ENCODE measurements at regions not wholly inside any gene's neighbourhood (a gene's known extent, or its start where the extent isn't known, plus 50 kb on each side); places are given as distances from the start of the nearest gene placed in this dataset.

DNA sequence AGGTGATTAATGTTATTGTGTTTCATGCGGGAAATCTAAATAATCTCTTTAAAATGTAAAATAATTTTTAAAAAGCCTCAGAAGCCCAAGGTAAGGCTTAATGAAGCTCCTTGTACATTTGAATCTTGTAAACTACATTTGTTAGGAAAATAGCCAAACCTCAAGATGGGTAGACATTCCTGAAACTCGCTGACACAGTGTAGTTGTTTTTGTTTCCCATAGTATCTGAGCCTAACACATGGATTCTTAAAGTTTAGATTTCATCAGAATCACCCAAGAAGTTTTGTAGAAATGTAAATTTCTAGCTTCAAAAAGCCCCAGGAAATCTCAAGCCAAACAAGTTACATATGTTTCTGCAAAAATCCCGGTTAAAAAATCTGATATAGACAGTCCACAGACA lies 1221.1 kb upstream of the ACVR2A start:
- TF ChIP-seq, protein P1, sequence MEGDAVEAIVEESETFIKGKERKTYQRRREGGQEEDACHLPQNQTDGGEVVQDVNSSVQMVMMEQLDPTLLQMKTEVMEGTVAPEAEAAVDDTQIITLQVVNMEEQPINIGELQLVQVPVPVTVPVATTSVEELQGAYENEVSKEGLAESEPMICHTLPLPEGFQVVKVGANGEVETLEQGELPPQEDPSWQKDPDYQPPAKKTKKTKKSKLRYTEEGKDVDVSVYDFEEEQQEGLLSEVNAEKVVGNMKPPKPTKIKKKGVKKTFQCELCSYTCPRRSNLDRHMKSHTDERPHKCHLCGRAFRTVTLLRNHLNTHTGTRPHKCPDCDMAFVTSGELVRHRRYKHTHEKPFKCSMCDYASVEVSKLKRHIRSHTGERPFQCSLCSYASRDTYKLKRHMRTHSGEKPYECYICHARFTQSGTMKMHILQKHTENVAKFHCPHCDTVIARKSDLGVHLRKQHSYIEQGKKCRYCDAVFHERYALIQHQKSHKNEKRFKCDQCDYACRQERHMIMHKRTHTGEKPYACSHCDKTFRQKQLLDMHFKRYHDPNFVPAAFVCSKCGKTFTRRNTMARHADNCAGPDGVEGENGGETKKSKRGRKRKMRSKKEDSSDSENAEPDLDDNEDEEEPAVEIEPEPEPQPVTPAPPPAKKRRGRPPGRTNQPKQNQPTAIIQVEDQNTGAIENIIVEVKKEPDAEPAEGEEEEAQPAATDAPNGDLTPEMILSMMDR (IDR thresholded peaks at IDR 0.05; ENCODE audit: control insufficient read depth, extremely low read depth, insufficient read depth): no peak
- H3K4me3 ChIP-seq (ENCODE audit: low read depth, low read length): no peak overlapping the region
- no peak for DNase-seq (ENCODE audit: low read depth)

DNA sequence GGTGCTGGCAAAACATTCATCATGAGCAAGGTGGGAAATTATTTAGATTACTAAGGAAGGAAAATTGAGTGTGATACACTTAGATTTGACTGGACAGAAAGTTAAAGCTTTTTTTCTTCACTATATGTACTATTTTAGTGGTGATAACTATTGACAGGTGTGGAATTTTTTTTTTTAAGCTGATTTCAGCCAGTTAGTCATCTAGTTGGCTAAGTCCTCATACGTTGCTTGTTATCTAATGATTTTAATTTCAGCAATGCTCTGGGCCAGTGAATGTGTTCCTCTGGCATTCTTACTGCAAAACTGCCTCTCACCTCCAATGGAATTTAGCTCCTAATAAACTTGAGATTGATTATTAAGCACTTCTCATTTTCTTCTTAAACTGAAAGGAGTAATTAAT lies 1223.2 kb upstream of the ACVR2A start:
- H3K4me3 ChIP-seq (ENCODE audit: low read depth, low read length): no peak overlapping the region
- DNase-seq (ENCODE audit: low read depth): no peak
- TF ChIP-seq, protein P1 (IDR thresholded peaks at IDR 0.05; ENCODE audit: control insufficient read depth, extremely low read depth, insufficient read depth): no peak

DNA sequence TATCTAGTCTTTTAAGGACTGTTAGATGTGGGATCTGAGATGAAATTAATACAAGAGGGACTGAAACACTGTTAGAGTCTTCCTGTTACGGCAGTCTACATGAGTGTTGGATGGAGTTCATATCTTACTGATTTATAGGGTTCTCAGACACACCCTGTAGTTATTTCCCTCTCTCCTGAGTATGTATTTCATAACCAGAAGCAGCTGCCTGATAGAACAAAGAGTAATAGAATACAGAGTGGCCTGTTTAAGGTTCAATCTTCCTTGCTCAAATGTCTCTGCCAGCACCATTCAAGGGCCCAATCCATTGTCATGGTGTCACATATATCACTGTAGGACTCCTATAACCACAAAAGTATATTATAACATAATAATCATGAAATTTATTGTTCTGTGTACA lies 1229.1 kb upstream of the ACVR2A start:
- DNase-seq (ENCODE audit: low read depth): no peak
- TF ChIP-seq, protein P1 (IDR thresholded peaks at IDR 0.05; ENCODE audit: control insufficient read depth, extremely low read depth, insufficient read depth): no peak
- no peak overlapping the region for H3K4me3 ChIP-seq (ENCODE audit: low read depth, low read length)

DNA sequence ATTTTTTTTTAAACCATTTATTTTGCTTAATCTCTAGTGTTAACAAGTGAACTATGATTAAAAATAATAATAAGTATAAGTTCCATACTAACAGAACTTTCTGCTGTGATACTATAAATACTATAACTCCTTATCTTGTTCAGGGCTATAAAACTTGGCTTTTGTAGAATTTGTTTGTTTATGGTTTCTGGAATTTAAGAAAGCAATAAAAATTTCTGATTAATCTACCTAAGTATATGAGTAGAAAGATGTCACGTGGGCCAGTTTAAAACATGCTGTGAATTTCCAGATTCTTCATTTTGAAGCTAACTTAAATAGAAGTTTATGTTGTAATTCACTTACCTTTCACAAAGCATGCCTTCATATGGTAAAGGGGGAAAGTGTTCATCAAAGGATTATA lies 1236.3 kb upstream of the ACVR2A start:
- DNase-seq (ENCODE audit: low read depth): no peak
- TF ChIP-seq, protein P1 (IDR thresholded peaks at IDR 0.05; ENCODE audit: control insufficient read depth, extremely low read depth, insufficient read depth): no peak
- no peak overlapping the region for H3K4me3 ChIP-seq (ENCODE audit: low read depth, low read length)

DNA sequence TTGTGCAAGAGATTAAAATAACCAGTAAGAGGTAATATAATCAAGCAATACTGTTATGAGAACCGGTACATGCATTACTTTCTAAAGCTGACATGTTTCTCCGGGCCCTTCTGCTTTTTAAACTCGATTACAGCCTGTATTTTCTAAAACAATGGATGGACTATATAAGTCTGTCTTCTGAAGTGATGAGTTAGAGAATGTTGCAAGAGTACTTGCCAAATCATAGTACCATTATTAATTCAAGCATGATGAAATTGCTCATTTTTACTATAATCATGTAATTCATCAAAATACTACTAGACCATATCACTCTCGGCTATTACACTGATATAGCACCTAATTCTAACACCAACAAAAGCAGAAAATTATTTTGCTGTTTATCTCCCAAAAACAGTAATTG lies 1240.3 kb upstream of the ACVR2A start:
- TF ChIP-seq, protein P1 (IDR thresholded peaks at IDR 0.05; ENCODE audit: control insufficient read depth, extremely low read depth, insufficient read depth): no peak

DNA sequence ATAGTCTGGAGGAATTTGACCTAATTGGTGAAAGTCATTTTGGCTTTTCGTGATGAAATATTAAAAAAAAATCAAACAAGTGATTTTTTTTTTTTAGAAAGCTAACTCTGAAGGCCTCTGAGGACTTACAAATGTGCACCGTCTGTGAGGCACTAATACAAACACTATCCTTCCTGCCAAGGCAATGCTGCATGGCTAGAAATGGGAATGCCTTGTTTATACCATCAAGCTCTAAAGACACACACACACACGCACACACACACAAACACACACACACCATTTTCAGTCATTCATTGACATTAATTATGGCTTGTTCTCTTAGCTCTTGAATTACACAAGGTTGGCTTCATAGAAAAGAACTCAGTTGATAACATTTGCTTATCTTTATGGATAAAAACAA lies 1242.0 kb upstream of the ACVR2A start:
- DNase-seq (ENCODE audit: low read depth): no peak
- no peak overlapping the region for H3K4me3 ChIP-seq (ENCODE audit: low read depth, low read length)
- TF ChIP-seq, protein P1 (IDR thresholded peaks at IDR 0.05; ENCODE audit: control insufficient read depth, extremely low read depth, insufficient read depth): no peak

More for the DNA sequence above, 1240.3 kb upstream of the ACVR2A start:
- H3K4me3 ChIP-seq (ENCODE audit: low read depth, low read length): no peak overlapping the region
- no peak for DNase-seq (ENCODE audit: low read depth)

DNA sequence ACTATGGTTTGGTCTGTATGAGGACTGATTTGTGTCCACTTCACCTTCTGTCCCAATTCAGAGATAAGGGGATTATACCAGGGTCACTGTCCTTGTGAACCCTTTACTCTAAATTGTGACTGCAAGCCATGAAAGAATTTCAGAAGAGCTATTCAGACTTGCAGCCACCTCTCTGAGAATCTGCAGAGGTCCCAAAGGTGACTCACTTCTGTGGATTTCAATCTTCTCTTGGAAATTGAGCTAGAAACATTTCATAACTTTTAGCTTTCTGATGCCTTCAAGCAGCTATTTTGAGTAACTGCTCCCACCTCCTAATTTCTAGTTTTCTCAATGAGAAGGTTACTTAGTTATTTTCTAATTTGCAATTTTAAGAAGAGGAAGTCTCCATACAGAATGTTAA lies 1242.4 kb upstream of the ACVR2A start:
- H3K4me3 ChIP-seq (ENCODE audit: low read depth, low read length): no peak overlapping the region
- no peak for DNase-seq (ENCODE audit: low read depth)
- TF ChIP-seq, protein P1 (IDR thresholded peaks at IDR 0.05; ENCODE audit: control insufficient read depth, extremely low read depth, insufficient read depth): no peak
